Gastrocnemius medialis (tissue), 4 donors: ENCODE measurements at regions not wholly inside any gene's neighbourhood (a gene's known extent, or its start where the extent isn't known, plus 50 kb on each side); places are given as distances from the start of the nearest gene placed in this dataset.

ENCODE experiments used
- ATAC-seq, 2 donors: fragments of 150-250 bp; one replicate each; pipeline ENCODE4 v1.9.1; 2016
- DNase-seq, 2 donors: peaks; one replicate each; pipeline ENCODE4 v3.0.0-alpha.2; 2019
- H3K27ac ChIP-seq, 4 donors: fragments of 200-600 bp; sonication (generic); 1 replicate in 1 of 4; 2 replicates in 3 of 4; pipeline ENCODE4 v1.5.1; 2016 to 2018; ENCODE audit warnings: mild to moderate bottlenecking in 2 of 4, moderate library complexity in 1 of 4
- H3K27me3 ChIP-seq, 3 donors: fragments of 200-600 bp; sonication (generic) in 2 of 3; 1 replicate in 1 of 3; 2 replicates in 2 of 3; pipeline versions ENCODE4 v1.5.1 to v1.6.0; 2016 to 2019; ENCODE audit warnings: mild to moderate bottlenecking in 1 of 3, moderate library complexity in 1 of 3
- H3K36me3 ChIP-seq, 2 donors: fragments of 200-600 bp; sonication (generic) in 1 of 2; one replicate each; pipeline ENCODE4 v1.5.1; 2017 to 2018
- H3K4me1 ChIP-seq, 2 donors: fragments of 200-600 bp; sonication (generic) in 1 of 2; one replicate each; pipeline ENCODE4 v1.5.1; 2016 to 2017; ENCODE audit warnings: mild to moderate bottlenecking in 2 of 2
- H3K4me3 ChIP-seq, 4 donors: fragments of 200-600 bp; sonication (generic) in 3 of 4; 1 replicate in 1 of 4; 2 replicates in 3 of 4; pipeline ENCODE4 v1.5.1; 2016 to 2019; ENCODE audit warnings: mild to moderate bottlenecking in 2 of 4
- H3K9me3 ChIP-seq, 3 donors: fragments of 200-600 bp; sonication (generic) in 2 of 3; 1 replicate in 1 of 3; 2 replicates in 2 of 3; pipeline ENCODE4 v1.5.1; 2016 to 2019
- POLR2A ChIP-seq, 2 donors: fragments of 450-650 bp; IDR thresholded peaks; one replicate each; pipeline ENCODE4 v1.6.1; 2017; ENCODE audit warnings: antibody characterized with exemption in 2 of 2, mild to moderate bottlenecking in 2 of 2, moderate library complexity in 2 of 2
- in situ Hi-C, 4 donors: fragments of 200-750 bp; cut with MboI; loops; one replicate each; pipeline versions ENCODE4 v1.15.0 to v1.8.0; 2017; ENCODE audit warnings: low sequenced_read_pairs in 4 of 4
- intact Hi-C: fragments of 100-400 bp; cut with DNase I; formaldehyde crosslinking; loops from one replicate; pipeline ENCODE4 v1.15.1; 2023; ENCODE audit warnings: low total_unique reads
- TF ChIP-seq, protein P1 (sequence below), 5 experiments: fragments of 450-650 bp in 3 of 5; fragments of 200-600 bp in 2 of 5; sonication (generic) in 2 of 5; IDR thresholded peaks in 4 of 5; conservative IDR thresholded peaks in 1 of 5; 1 replicate in 4 of 5; 2 replicates in 1 of 5; pipeline ENCODE4 v1.5.1; 2016 to 2019; ENCODE audit warnings: antibody characterized with exemption in 5 of 5, mild to moderate bottlenecking in 3 of 5, moderate library complexity in 3 of 5

- Histone ChIP-seq H3K27ac (no peak overlapping the region), H3K36me3 (no peaks in the 10 kb centered on the region), H3K27me3 (no peaks in the 10 kb centered on the region), H3K4me1 (peaks cover 0 to 6% of the 10 kb centered on the region in 2 donors), H3K9me3 (no peaks in the 10 kb centered on the region), H3K4me3 (no peak overlapping the region)
- in situ Hi-C loops (no loop called here), intact Hi-C loops (no loop called here)
- ATAC-seq (no peak), DNase-seq (no peak)
- TF ChIP-seq POLR2A (IDR thresholded peaks at IDR 0.05): no peak
- TF ChIP-seq, protein P1, sequence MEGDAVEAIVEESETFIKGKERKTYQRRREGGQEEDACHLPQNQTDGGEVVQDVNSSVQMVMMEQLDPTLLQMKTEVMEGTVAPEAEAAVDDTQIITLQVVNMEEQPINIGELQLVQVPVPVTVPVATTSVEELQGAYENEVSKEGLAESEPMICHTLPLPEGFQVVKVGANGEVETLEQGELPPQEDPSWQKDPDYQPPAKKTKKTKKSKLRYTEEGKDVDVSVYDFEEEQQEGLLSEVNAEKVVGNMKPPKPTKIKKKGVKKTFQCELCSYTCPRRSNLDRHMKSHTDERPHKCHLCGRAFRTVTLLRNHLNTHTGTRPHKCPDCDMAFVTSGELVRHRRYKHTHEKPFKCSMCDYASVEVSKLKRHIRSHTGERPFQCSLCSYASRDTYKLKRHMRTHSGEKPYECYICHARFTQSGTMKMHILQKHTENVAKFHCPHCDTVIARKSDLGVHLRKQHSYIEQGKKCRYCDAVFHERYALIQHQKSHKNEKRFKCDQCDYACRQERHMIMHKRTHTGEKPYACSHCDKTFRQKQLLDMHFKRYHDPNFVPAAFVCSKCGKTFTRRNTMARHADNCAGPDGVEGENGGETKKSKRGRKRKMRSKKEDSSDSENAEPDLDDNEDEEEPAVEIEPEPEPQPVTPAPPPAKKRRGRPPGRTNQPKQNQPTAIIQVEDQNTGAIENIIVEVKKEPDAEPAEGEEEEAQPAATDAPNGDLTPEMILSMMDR (IDR thresholded peaks at IDR 0.05 in 4 of 5, conservative IDR thresholded peaks at IDR 0.05 in 1 of 5): no peak
These were observed 93.5 kb upstream of the MED13L start for GRCh38 chr12:116370886-116371580.

GRCh38 chr12:116372815-116373214, 95.3 kb upstream of the MED13L start:
- intact Hi-C loops: no loop called here
- no peak overlapping the region for H3K27ac ChIP-seq
- H3K27me3 ChIP-seq: no peaks in the 10 kb centered on the region

GRCh38 chr12:116373572-116374206, 96.2 kb upstream of the MED13L start:
- Histone ChIP-seq H3K4me1 (no peaks in the 10 kb centered on the region), H3K27ac (no peak overlapping the region), H3K4me3 (no peak overlapping the region), H3K36me3 (no peaks in the 10 kb centered on the region), H3K27me3 (no peaks in the 10 kb centered on the region), H3K9me3 (no peaks in the 10 kb centered on the region)
- DNase-seq: no peak
- no peak for TF ChIP-seq POLR2A (IDR thresholded peaks at IDR 0.05)
- TF ChIP-seq, protein P1 (IDR thresholded peaks at IDR 0.05 in 4 of 5, conservative IDR thresholded peaks at IDR 0.05 in 1 of 5): no peak
- intact Hi-C loops (no loop called here), in situ Hi-C loops (no loop called here)
- no peak for ATAC-seq

More at GRCh38 chr12:116372815-116373214, 95.3 kb upstream of the MED13L start:
- TF ChIP-seq, protein P1 (IDR thresholded peaks at IDR 0.05 in 4 of 5, conservative IDR thresholded peaks at IDR 0.05 in 1 of 5): no peak
- no peak for TF ChIP-seq POLR2A (IDR thresholded peaks at IDR 0.05)
- H3K36me3 ChIP-seq: no peaks in the 10 kb centered on the region
- no peak overlapping the region for H3K4me3 ChIP-seq
- in situ Hi-C loops: no loop called here
- DNase-seq (no peak), ATAC-seq (no peak)
- H3K4me1 ChIP-seq: no peaks in the 10 kb centered on the region
- no peaks in the 10 kb centered on the region for H3K9me3 ChIP-seq

- Histone ChIP-seq H3K4me1 (no peaks in the 10 kb centered on the region), H3K27ac (no peak overlapping the region), H3K27me3 (no peaks in the 10 kb centered on the region), H3K4me3 (no peak overlapping the region), H3K9me3 (no peaks in the 10 kb centered on the region), H3K36me3 (no peaks in the 10 kb centered on the region)
- in situ Hi-C loops (no loop called here), intact Hi-C loops (no loop called here)
- TF ChIP-seq, protein P1 (IDR thresholded peaks at IDR 0.05 in 4 of 5, conservative IDR thresholded peaks at IDR 0.05 in 1 of 5): no peak
- TF ChIP-seq POLR2A (IDR thresholded peaks at IDR 0.05): no peak
- DNase-seq (no peak), ATAC-seq (no peak)
These were observed 96.7 kb upstream of the MED13L start for GRCh38 chr12:116374207-116374606.
